HL-60 (cell line): ENCODE measurements at regions not wholly inside any gene's neighbourhood (a gene's known extent, or its start where the extent isn't known, plus 50 kb on each side); places are given as distances from the start of the nearest gene placed in this dataset.

ENCODE experiments used
- DNase-seq, 2 experiments: peaks; one replicate each; pipeline ENCODE4 v3.0.0-alpha.2; 2010 to 2020; ENCODE audit warnings: low read depth in 1 of 2, low spot score in 1 of 2
- H3K27ac ChIP-seq: fragments of 250-450 bp; sonication (Bioruptor Pico); replicated peaks from 2 replicates; pipeline ENCODE4 v1.5.1; 2020; ENCODE audit warnings: mild to moderate bottlenecking, moderate library complexity
- H3K27me3 ChIP-seq: fragments of 250-450 bp; sonication (Bioruptor Pico); 2 replicates; pipeline ENCODE4 v1.5.1; 2021; ENCODE audit warnings: mild to moderate bottlenecking, moderate library complexity; ENCODE audit not compliant: insufficient read depth, poor library complexity, severe bottlenecking
- H3K4me3 ChIP-seq: replicated peaks from 2 replicates; pipeline ENCODE4 v1.5.1; 2011; ENCODE audit warnings: mild to moderate bottlenecking, control low read depth, low read length; ENCODE audit not compliant: insufficient read depth
- CTCF ChIP-seq: IDR thresholded peaks from one replicate; pipeline ENCODE4 v1.5.1; 2011; ENCODE audit warnings: low read length, control low read depth, inconsistent platforms; ENCODE audit not compliant: insufficient read depth
- GABPA ChIP-seq: IDR thresholded peaks from 2 replicates; pipeline ENCODE4 v1.6.1; 2012; ENCODE audit warnings: low read depth
- POLR2AphosphoS5 ChIP-seq: IDR thresholded peaks from 2 replicates; pipeline ENCODE4 v1.6.1; 2012; ENCODE audit warnings: low read depth
- REST ChIP-seq: IDR thresholded peaks from 2 replicates; pipeline ENCODE4 v1.6.1; 2012; ENCODE audit warnings: low read depth; ENCODE audit not compliant: insufficient replicate concordance
- SPI1 ChIP-seq: IDR thresholded peaks from 2 replicates; pipeline ENCODE4 v1.6.1; 2012; ENCODE audit warnings: low read depth, mild to moderate bottlenecking, borderline replicate concordance

- TF ChIP-seq POLR2AphosphoS5, result peak; percentile 95; the same call in 1 of the 2 replicates
- TF ChIP-seq GABPA, result no peak
- peak; percentile 56 for TF ChIP-seq SPI1
- TF ChIP-seq CTCF, result no peak
- TF ChIP-seq REST, result no peak
- H3K4me3 ChIP-seq, result peak overlapping the region; percentile 30
- H3K27ac ChIP-seq, result peak overlapping the region; percentile 97
- DNase-seq, result no peak
- H3K27me3 ChIP-seq, result no peaks in the 10 kb centered on the region
These were observed 112.8 kb downstream of the HFE start for GRCh38 chr6:26199773-26200764.

- no peak overlapping the region for H3K4me3 ChIP-seq
- H3K27me3 ChIP-seq, result no peaks in the 10 kb centered on the region
- no peak for DNase-seq
- TF ChIP-seq CTCF, result no peak
- no peak for TF ChIP-seq REST
- no peak for TF ChIP-seq GABPA
- TF ChIP-seq POLR2AphosphoS5, result no peak
- no peak for TF ChIP-seq SPI1
- 0 out of 2 replicates have a peak overlapping the region, but pooled peaks have one; percentile 5 for H3K27ac ChIP-seq
These were observed 113.9 kb downstream of the HFE start for GRCh38 chr6:26200918-26201721.

GRCh38 chr6:26202201-26202611, 115.0 kb downstream of the HFE start:
- Histone ChIP-seq H3K27me3 (no peaks in the 10 kb centered on the region), H3K27ac (no peak overlapping the region), H3K4me3 (no peak overlapping the region)
- no peak for DNase-seq
- no peak for TF ChIP-seq POLR2AphosphoS5
- no peak for TF ChIP-seq REST
- no peak for TF ChIP-seq SPI1
- TF ChIP-seq GABPA, result no peak
